Stimulated activated naive B cell treated with anti-CD40 and anti-IgM and Interleukin-4, amounts not matched to agents 10 μg/mL and 1 μg/mL and 100 μg/mL, for 72 hours (primary cell): ENCODE measurements at regions not wholly inside any gene's neighbourhood (a gene's known extent, or its start where the extent isn't known, plus 50 kb on each side); places are given as distances from the start of the nearest gene placed in this dataset.

Source experiments
- ATAC-seq, 2 donors: fragments of 150-1000 bp; cut with Tn5 transposase; replicated peaks; 2 replicates each; pipeline ENCODE4 v1.10.0; 2021; ENCODE audit warnings: moderate library complexity in 1 of 2
- DNase-seq: peaks from one replicate; pipeline ENCODE4 v3.0.0; 2021
- H3K27ac Mint-ChIP-seq: one replicate; pipeline ENCODE4 v1.8.0; 2022; ENCODE audit warnings: mild to moderate bottlenecking, mixed read lengths
- H3K27me3 Mint-ChIP-seq, 2 donors: one replicate each; pipeline ENCODE4 v1.8.0; 2022; ENCODE audit warnings: mixed read lengths in 2 of 2
- H3K36me3 Mint-ChIP-seq, 2 donors: one replicate each; pipeline ENCODE4 v1.8.0; 2022; ENCODE audit warnings: mixed read lengths in 2 of 2, mild to moderate bottlenecking in 1 of 2
- H3K4me1 Mint-ChIP-seq, 2 donors: one replicate each; pipeline ENCODE4 v1.8.0; 2022; ENCODE audit warnings: mixed read lengths in 2 of 2, mild to moderate bottlenecking in 1 of 2
- H3K4me3 Mint-ChIP-seq, 2 donors: one replicate each; pipeline ENCODE4 v1.8.0; 2022; ENCODE audit warnings: mild to moderate bottlenecking in 2 of 2, mixed read lengths in 2 of 2, moderate library complexity in 1 of 2
- H3K9me3 Mint-ChIP-seq, 2 donors: one replicate each; pipeline ENCODE4 v1.8.0; 2022; ENCODE audit warnings: mixed read lengths in 2 of 2, mild to moderate bottlenecking in 1 of 2

GRCh38 chr16:86778978-86779377 is 200.6 kb downstream of the FOXL1 start:
- H3K9me3 Mint-ChIP-seq = no peaks in the 10 kb centered on the region
- no peaks in the 10 kb centered on the region for H3K36me3 Mint-ChIP-seq
- ATAC-seq (no peak), DNase-seq (no peak)
- H3K4me1 Mint-ChIP-seq = no peaks in the 10 kb centered on the region
- no peak overlapping the region for H3K4me3 Mint-ChIP-seq
- peaks cover 23 to 32% of the 10 kb centered on the region in 2 donors for H3K27me3 Mint-ChIP-seq
- no peak overlapping the region for H3K27ac Mint-ChIP-seq

- no peak for DNase-seq
- Mint-ChIP-seq H3K36me3 (no peaks in the 10 kb centered on the region), H3K27ac (no peak overlapping the region), H3K4me3 (no peak overlapping the region), H3K9me3 (no peaks in the 10 kb centered on the region), H3K4me1 (no peaks in the 10 kb centered on the region), H3K27me3 (peaks cover 12 to 23% of the 10 kb centered on the region in 2 donors)
- no peak for ATAC-seq
Measured at GRCh38 chr16:86781046-86781445, 202.7 kb downstream of the FOXL1 start.

GRCh38 chr16:86783636-86784626 is 205.6 kb downstream of the FOXL1 start:
- no peak overlapping the region for H3K4me3 Mint-ChIP-seq
- ATAC-seq = no peak
- H3K27me3 Mint-ChIP-seq = peaks cover 7 to 14% of the 10 kb centered on the region in 2 donors
- no peak for DNase-seq
- H3K27ac Mint-ChIP-seq = no peak overlapping the region
- H3K36me3 Mint-ChIP-seq = no peaks in the 10 kb centered on the region
- no peaks in the 10 kb centered on the region for H3K9me3 Mint-ChIP-seq
- H3K4me1 Mint-ChIP-seq = no peaks in the 10 kb centered on the region

- Mint-ChIP-seq H3K4me1 (no peaks in the 10 kb centered on the region), H3K9me3 (no peaks in the 10 kb centered on the region), H3K36me3 (no peaks in the 10 kb centered on the region), H3K27me3 (peaks cover 2 to 12% of the 10 kb centered on the region in 2 donors), H3K4me3 (no peak overlapping the region), H3K27ac (no peak overlapping the region)
- DNase-seq (no peak), ATAC-seq (no peak)
Measured at GRCh38 chr16:86786338-86786737, 208.0 kb downstream of the FOXL1 start.

GRCh38 chr16:86786994-86787393 is 208.6 kb downstream of the FOXL1 start:
- Mint-ChIP-seq H3K4me1 (no peaks in the 10 kb centered on the region), H3K4me3 (no peak overlapping the region), H3K27me3 (peaks cover 0 to 16% of the 10 kb centered on the region in 2 donors), H3K36me3 (no peaks in the 10 kb centered on the region), H3K27ac (no peak overlapping the region), H3K9me3 (no peaks in the 10 kb centered on the region)
- ATAC-seq (no peak), DNase-seq (no peak)

- no peak overlapping the region for H3K27ac Mint-ChIP-seq
- no peaks in the 10 kb centered on the region for H3K4me1 Mint-ChIP-seq
- no peaks in the 10 kb centered on the region for H3K36me3 Mint-ChIP-seq
- DNase-seq (no peak), ATAC-seq (no peak)
- no peak overlapping the region for H3K4me3 Mint-ChIP-seq
- H3K27me3 Mint-ChIP-seq = peaks cover 0 to 16% of the 10 kb centered on the region in 2 donors
- no peaks in the 10 kb centered on the region for H3K9me3 Mint-ChIP-seq
Measured at GRCh38 chr16:86787538-86787937, 209.2 kb downstream of the FOXL1 start.

- no peak overlapping the region for H3K4me3 Mint-ChIP-seq
- no peak overlapping the region for H3K27ac Mint-ChIP-seq
- DNase-seq (no peak), ATAC-seq (no peak)
- no peaks in the 10 kb centered on the region for H3K36me3 Mint-ChIP-seq
- H3K27me3 Mint-ChIP-seq = peaks cover 0 to 28% of the 10 kb centered on the region in 2 donors
- no peaks in the 10 kb centered on the region for H3K4me1 Mint-ChIP-seq
- no peaks in the 10 kb centered on the region for H3K9me3 Mint-ChIP-seq
Measured at GRCh38 chr16:86789621-86790051, 211.3 kb downstream of the FOXL1 start.

- no peak overlapping the region for H3K27ac Mint-ChIP-seq
- no peak for DNase-seq
- ATAC-seq = no peak
- H3K27me3 Mint-ChIP-seq = peaks cover 0 to 30% of the 10 kb centered on the region in 2 donors
- no peak overlapping the region for H3K4me3 Mint-ChIP-seq
- no peaks in the 10 kb centered on the region for H3K4me1 Mint-ChIP-seq
- no peaks in the 10 kb centered on the region for H3K9me3 Mint-ChIP-seq
- no peaks in the 10 kb centered on the region for H3K36me3 Mint-ChIP-seq
Measured at GRCh38 chr16:86791287-86792035, 213.1 kb downstream of the FOXL1 start.

GRCh38 chr16:86794216-86794864 is 216.0 kb downstream of the FOXL1 start:
- Mint-ChIP-seq H3K36me3 (no peaks in the 10 kb centered on the region), H3K9me3 (peaks cover 0 to under 1% of the 10 kb centered on the region in 2 donors), H3K27ac (no peak overlapping the region), H3K27me3 (peaks cover 11 to 45% of the 10 kb centered on the region in 2 donors), H3K4me1 (no peaks in the 10 kb centered on the region), H3K4me3 (no peak overlapping the region)
- ATAC-seq = no peak
- DNase-seq = no peak

GRCh38 chr16:86797700-86798099 is 219.4 kb downstream of the FOXL1 start:
- no peak for ATAC-seq
- DNase-seq = no peak
- no peak overlapping the region for H3K4me3 Mint-ChIP-seq
- no peak overlapping the region for H3K27ac Mint-ChIP-seq
- no peaks in the 10 kb centered on the region for H3K36me3 Mint-ChIP-seq
- peaks cover 18 to 45% of the 10 kb centered on the region in 2 donors for H3K27me3 Mint-ChIP-seq
- no peaks in the 10 kb centered on the region for H3K4me1 Mint-ChIP-seq
- peaks cover 0 to 3% of the 10 kb centered on the region in 2 donors for H3K9me3 Mint-ChIP-seq

GRCh38 chr16:86798247-86799041 is 220.1 kb downstream of the FOXL1 start:
- no peaks in the 10 kb centered on the region for H3K36me3 Mint-ChIP-seq
- ATAC-seq (no peak), DNase-seq (no peak)
- no peaks in the 10 kb centered on the region for H3K4me1 Mint-ChIP-seq
- H3K27ac Mint-ChIP-seq = no peak overlapping the region
- H3K9me3 Mint-ChIP-seq = peaks cover 0 to 3% of the 10 kb centered on the region in 2 donors
- no peak overlapping the region for H3K4me3 Mint-ChIP-seq
- H3K27me3 Mint-ChIP-seq = peaks cover 18 to 43% of the 10 kb centered on the region in 2 donors

- Mint-ChIP-seq H3K27ac (no peak overlapping the region), H3K4me3 (no peak overlapping the region), H3K9me3 (peaks cover 0 to 3% of the 10 kb centered on the region in 2 donors), H3K36me3 (no peaks in the 10 kb centered on the region), H3K27me3 (peaks cover 18 to 36% of the 10 kb centered on the region in 2 donors), H3K4me1 (no peaks in the 10 kb centered on the region)
- DNase-seq (no peak), ATAC-seq (no peak)
Measured at GRCh38 chr16:86799367-86799766, 221.0 kb downstream of the FOXL1 start.

- H3K4me1 Mint-ChIP-seq = no peaks in the 10 kb centered on the region
- peaks cover 22 to 31% of the 10 kb centered on the region in 2 donors for H3K27me3 Mint-ChIP-seq
- no peak for ATAC-seq
- H3K36me3 Mint-ChIP-seq = no peaks in the 10 kb centered on the region
- H3K27ac Mint-ChIP-seq = no peak overlapping the region
- H3K9me3 Mint-ChIP-seq = peaks cover 0 to 3% of the 10 kb centered on the region in 2 donors
- H3K4me3 Mint-ChIP-seq = no peak overlapping the region
- no peak for DNase-seq
Measured at GRCh38 chr16:86800894-86801293, 222.5 kb downstream of the FOXL1 start.
